ENCODE measurements at regions not wholly inside any gene's neighbourhood (a gene's known extent, or its start where the extent isn't known, plus 50 kb on each side); places are given as distances from the start of the nearest gene placed in this dataset.

GRCh38 chr20:22420116-22420598 lies 164.2 kb downstream of the FOXA2 start:
- ChIA-PET CTCF (ENCODE audit: low intra/inter-chr PET ratio) (no interaction called here), POLR2A (no interaction called here)
- no peaks in the 10 kb centered on the region for H3K27me3 ChIP-seq (ENCODE audit: control insufficient read depth in 2 of 2, insufficient read depth in 2 of 2, low read length in 2 of 2)
- no TSS peak for BruUV-seq (replicated peaks)
- FAIRE-seq, result no peak
- H3K4me3 ChIP-seq, result no peak overlapping the region
- in situ Hi-C loops (cut with MboI) (no loop called here), intact Hi-C loops (cut with micrococcal nuclease) (no loop called here)
- 20% methylated on average over 3 of the region's 3 CpGs for WGBS (ENCODE audit: insufficient coverage, low coverage, missing lambda C conversion rate)
- H4K20me1 ChIP-seq (replicated peaks; ENCODE audit: control insufficient read depth, insufficient read depth, low read length), result no peaks in the 10 kb centered on the region
- H3K4me2 ChIP-seq (ENCODE audit: insufficient read depth, low read length), result no peak overlapping the region
- no peaks in the 10 kb centered on the region for H3K36me3 ChIP-seq (ENCODE audit: control insufficient read depth, insufficient read depth, low read length)
- H3K9ac ChIP-seq (ENCODE audit: insufficient read depth in 1 of 2, low read depth in 2 of 2, low read length in 2 of 2), result no peak overlapping the region
- no peaks in the 10 kb centered on the region; the same call in 1 of the 2 replicates for H3K9me3 ChIP-seq (replicated peaks; ENCODE audit: control insufficient read depth, insufficient read depth, low read depth, low read length)
- H3K9me1 ChIP-seq (ENCODE audit: control insufficient read depth, insufficient read depth, low read length), result no peaks in the 10 kb centered on the region
- H3K79me2 ChIP-seq (ENCODE audit: control insufficient read depth, insufficient read depth, low read length), result no peaks in the 10 kb centered on the region
- H3K4me1 ChIP-seq (replicated peaks in 1 of 2; ENCODE audit: control insufficient read depth in 2 of 2, insufficient read depth in 2 of 2, low read length in 2 of 2), result peaks cover 5 to 25% of the 10 kb centered on the region in 2 experiments; a peak in 4 of 5 replicates
- H2AFZ ChIP-seq (ENCODE audit: low read depth, low read length), result peak overlapping the region; percentile 72
- no peak overlapping the region for H3K27ac ChIP-seq (ENCODE audit: extremely low read depth, low read depth, low read length)
- DNase-seq (ENCODE audit: extremely low read depth in 1 of 4, low spot score in 3 of 4), result no peak
- TF ChIP-seq RBFOX2 (IDR thresholded peaks at IDR 0.05; ENCODE audit: low read depth, low read length), result no peak
- TF ChIP-seq PRDM10 (IDR thresholded peaks at IDR 0.05; ENCODE audit: partially characterized antibody), result peak; percentile 92
- peak; percentile 54; the same call in 1 of the 2 replicates for TF ChIP-seq MYNN (IDR thresholded peaks at IDR 0.05)
- no peak for TF ChIP-seq MYNN (CRISPR knock-in tag; IDR thresholded peaks at IDR 0.05)
- 0 out of 2 replicates have a peak, but pooled peaks have one; percentile 4 for TF ChIP-seq BRD4 (IDR thresholded peaks at IDR 0.05)
- ATAC-seq, result peak; percentile 61

Measured in K562 (cell line).